ENCODE measurements at regions not wholly inside any gene's neighbourhood (a gene's known extent, or its start where the extent isn't known, plus 50 kb on each side); places are given as distances from the start of the nearest gene placed in this dataset.

- TF ChIP-seq YY1 (IDR thresholded peaks at IDR 0.05; ENCODE audit: insufficient read depth, insufficient read length) (no peak), ZNF274 (IDR thresholded peaks at IDR 0.05; ENCODE audit: low read depth, low read length) (no peak), SUZ12 (IDR thresholded peaks at IDR 0.05; ENCODE audit: extremely low read depth, insufficient read depth, insufficient read length) (no peak)
Observed at GRCh38 chr12:98022961-98023360, 492.4 kb upstream of the TMPO start.

Measured in NT2/D1 (cell line).